H9 (cell line): ENCODE measurements at regions not wholly inside any gene's neighbourhood (a gene's known extent, or its start where the extent isn't known, plus 50 kb on each side); places are given as distances from the start of the nearest gene placed in this dataset.

ENCODE experiments used
- DNase-seq: peaks from one replicate; pipeline ENCODE4 v3.0.0-alpha.2; 2017
- H2AFZ ChIP-seq: one replicate; pipeline ENCODE4 v1.6.1; 2013; ENCODE audit warnings: mild to moderate bottlenecking, low read length, control low read depth, moderate library complexity
- H2AK5ac ChIP-seq: 2 replicates; pipeline ENCODE4 v1.6.1; 2013; ENCODE audit warnings: low read length, control low read depth, mixed read lengths; ENCODE audit not compliant: insufficient read length
- H2BK120ac ChIP-seq: one replicate; pipeline ENCODE4 v1.6.1; 2013; ENCODE audit warnings: low read depth, mild to moderate bottlenecking, low read length, control low read depth, inconsistent platforms; ENCODE audit not compliant: poor library complexity, severe bottlenecking
- H2BK12ac ChIP-seq: 2 replicates; pipeline ENCODE4 v1.6.1; 2013; ENCODE audit warnings: low read length, control low read depth, mixed read lengths, low read depth; ENCODE audit not compliant: insufficient read length
- H2BK15ac ChIP-seq: 2 replicates; pipeline ENCODE4 v1.6.1; 2013; ENCODE audit warnings: low read depth, low read length, control low read depth
- H2BK20ac ChIP-seq: one replicate; pipeline ENCODE4 v1.6.1; 2013; ENCODE audit warnings: low read depth, mild to moderate bottlenecking, low read length, control low read depth, inconsistent platforms; ENCODE audit not compliant: poor library complexity, severe bottlenecking
- H2BK5ac ChIP-seq: 2 replicates; pipeline ENCODE4 v1.6.1; 2013; ENCODE audit warnings: low read length, control low read depth, mixed read lengths; ENCODE audit not compliant: insufficient read length
- H3K14ac ChIP-seq: 2 replicates; pipeline ENCODE4 v1.6.1; 2013; ENCODE audit warnings: low read length, control low read depth; ENCODE audit not compliant: insufficient read depth
- H3K18ac ChIP-seq: 2 replicates; pipeline ENCODE4 v1.6.1; 2013; ENCODE audit warnings: low read depth, mild to moderate bottlenecking, mixed read lengths, low read length, control low read depth; ENCODE audit not compliant: insufficient read length
- H3K23ac ChIP-seq: 2 replicates; pipeline ENCODE4 v1.6.1; 2013; ENCODE audit warnings: low read length, control low read depth, mixed read lengths, low read depth; ENCODE audit not compliant: insufficient read length
- H3K23me2 ChIP-seq: 2 replicates; pipeline ENCODE4 v1.6.1; 2013; ENCODE audit warnings: low read depth, mild to moderate bottlenecking, mixed read lengths, low read length, control low read depth; ENCODE audit not compliant: insufficient read length, poor library complexity, severe bottlenecking
- H3K27ac ChIP-seq: 2 replicates; pipeline ENCODE4 v1.5.1; 2013; ENCODE audit warnings: low read length, control low read depth, mixed read lengths, low read depth; ENCODE audit not compliant: insufficient read length
- H3K27me3 ChIP-seq: 2 replicates; pipeline ENCODE4 v1.6.1; 2013; ENCODE audit warnings: low read length, control low read depth, inconsistent platforms; ENCODE audit not compliant: insufficient read depth
- H3K4ac ChIP-seq: 2 replicates; pipeline ENCODE4 v1.6.1; 2013; ENCODE audit warnings: low read depth, mild to moderate bottlenecking, control low read depth, inconsistent platforms, low read length, moderate library complexity
- H3K4me1 ChIP-seq: 2 replicates; pipeline ENCODE4 v1.6.1; 2013; ENCODE audit warnings: low read length, control low read depth, inconsistent platforms; ENCODE audit not compliant: insufficient read depth
- H3K4me2 ChIP-seq: 2 replicates; pipeline ENCODE4 v1.6.1; 2013; ENCODE audit warnings: low read length, control low read depth, mixed read lengths; ENCODE audit not compliant: insufficient read length, insufficient read depth
- H3K56ac ChIP-seq: 2 replicates; pipeline ENCODE4 v1.6.1; 2013; ENCODE audit warnings: low read depth, mild to moderate bottlenecking, mixed read lengths, low read length, control low read depth; ENCODE audit not compliant: insufficient read length
- H3K79me1 ChIP-seq: 2 replicates; pipeline ENCODE4 v1.6.1; 2013; ENCODE audit warnings: low read depth, mild to moderate bottlenecking, moderate library complexity, low read length, control low read depth, inconsistent platforms; ENCODE audit not compliant: insufficient read depth, poor library complexity, severe bottlenecking
- H3K79me2 ChIP-seq: 2 replicates; pipeline ENCODE4 v1.6.1; 2013; ENCODE audit warnings: low read length, control low read depth, inconsistent platforms; ENCODE audit not compliant: insufficient read depth
- H3K9ac ChIP-seq: 2 replicates; pipeline ENCODE4 v1.6.1; 2013; ENCODE audit warnings: low read length, control low read depth, mixed read lengths; ENCODE audit not compliant: insufficient read length; ENCODE audit errors: extremely low read depth
- H3K9me3 ChIP-seq: one replicate; pipeline ENCODE4 v1.6.1; 2013; ENCODE audit warnings: low read depth, low read length, inconsistent platforms; ENCODE audit not compliant: control insufficient read depth
- H3T11ph ChIP-seq: one replicate; pipeline ENCODE4 v1.6.1; 2013; ENCODE audit warnings: mild to moderate bottlenecking, low read length, control low read depth, inconsistent platforms
- H4K20me1 ChIP-seq: one replicate; pipeline ENCODE4 v1.6.1; 2013; ENCODE audit not compliant: control insufficient read depth, insufficient read length, insufficient read depth
- H4K5ac ChIP-seq: 2 replicates; pipeline ENCODE4 v1.6.1; 2013; ENCODE audit warnings: low read depth, mild to moderate bottlenecking, mixed read lengths, low read length, control low read depth; ENCODE audit not compliant: insufficient read length
- H4K8ac ChIP-seq: replicated peaks from 2 replicates; pipeline ENCODE4 v1.6.1; 2013; ENCODE audit warnings: low read length, control low read depth, mixed read lengths, low read depth; ENCODE audit not compliant: insufficient read length
- H4K91ac ChIP-seq: 2 replicates; pipeline ENCODE4 v1.6.1; 2013; ENCODE audit warnings: low read depth, mild to moderate bottlenecking, moderate library complexity, mixed read lengths, low read length, control low read depth; ENCODE audit not compliant: insufficient read length
- H3K27ac Mint-ChIP-seq, 3 experiments: 2 replicates in 2 of 3; 3 replicates in 1 of 3; pipeline ENCODE4 v1.8.0; 2020 to 2021; ENCODE audit warnings: mixed read lengths in 3 of 3, mild to moderate bottlenecking in 1 of 3, moderate library complexity in 1 of 3
- H3K27me3 Mint-ChIP-seq: 2 replicates; pipeline ENCODE4 v1.8.0; 2021; ENCODE audit warnings: low read depth, mild to moderate bottlenecking, moderate library complexity, mixed read lengths
- H3K36me3 Mint-ChIP-seq, 3 experiments: 2 replicates in 2 of 3; 3 replicates in 1 of 3; pipeline ENCODE4 v1.8.0; 2020 to 2021; ENCODE audit warnings: low read depth in 3 of 3, mixed read lengths in 3 of 3; ENCODE audit not compliant: insufficient read depth in 1 of 3
- H3K4me1 Mint-ChIP-seq, 2 experiments: 2 replicates each; pipeline ENCODE4 v1.8.0; 2020; ENCODE audit warnings: mixed read lengths in 2 of 2
- H3K4me3 Mint-ChIP-seq, 2 experiments: 2 replicates in 1 of 2; 3 replicates in 1 of 2; pipeline ENCODE4 v1.8.0; 2020 to 2021; ENCODE audit warnings: mild to moderate bottlenecking in 2 of 2, mixed read lengths in 2 of 2, moderate library complexity in 1 of 2
- H3K9me3 Mint-ChIP-seq, 2 experiments: 2 replicates in 1 of 2; 3 replicates in 1 of 2; pipeline ENCODE4 v1.8.0; 2020; ENCODE audit warnings: mild to moderate bottlenecking in 2 of 2, mixed read lengths in 2 of 2, moderate library complexity in 1 of 2
- WGBS: extraction: QIAGEN DNeasy Blood & Tissue Kit; methylation state at CpG from one replicate; pipeline ENCODE4 v1.1.7; 2013; ENCODE audit warnings: missing lambda C conversion rate, low lambda C conversion rate, mixed read lengths; ENCODE audit not compliant: insufficient read length; ENCODE audit errors: extremely low coverage; 5-methylcytosine and 5-hydroxymethylcytosine counted together
- TF ChIP-seq, protein P1 (sequence below): fragments of 200-600 bp; sonication (generic); conservative IDR thresholded peaks from 3 replicates; pipeline ENCODE4 v1.8.0; 2021; ENCODE audit warnings: antibody characterized with exemption, mild to moderate bottlenecking

DNA sequence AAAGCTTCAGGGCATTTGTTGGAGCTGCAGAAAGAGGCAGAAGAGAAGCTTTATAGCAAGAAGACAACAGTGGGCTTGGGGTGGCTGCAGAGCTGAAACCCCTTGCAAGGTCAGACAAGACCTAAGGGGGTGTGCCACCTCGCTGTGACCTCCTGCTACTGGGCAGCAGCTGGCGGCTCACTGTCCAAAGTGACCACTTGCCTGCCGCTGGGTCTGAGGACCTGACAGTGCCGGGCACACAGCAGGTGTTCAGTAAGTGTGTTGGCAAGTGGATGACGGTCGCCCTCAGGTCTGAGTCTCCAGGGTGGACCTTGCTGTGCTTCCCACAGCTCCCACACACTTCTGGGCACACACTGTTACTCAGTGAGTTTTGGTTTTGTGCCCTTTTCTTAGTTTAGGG is 336.5 kb downstream of the C16orf95 start:
- Histone ChIP-seq H3K56ac (no peak overlapping the region), H4K5ac (no peak overlapping the region), H3K18ac (no peak overlapping the region), H3K14ac (no peak overlapping the region), H2BK120ac (no peak overlapping the region), H2BK15ac (no peak overlapping the region), H4K91ac (no peak overlapping the region), H3K79me2 (no peaks in the 10 kb centered on the region), H3K9ac (no peak overlapping the region), H3K27me3 (no peaks in the 10 kb centered on the region), H3K4ac (no peak overlapping the region), H3K79me1 (no peaks in the 10 kb centered on the region), H3K23me2 (no peaks in the 10 kb centered on the region), H2BK20ac (no peak overlapping the region), H2BK5ac (no peak overlapping the region), H3K4me1 (peaks cover 4% of the 10 kb centered on the region; the same call in 1 of the 2 replicates), H2BK12ac (no peak overlapping the region), H4K8ac (no peak overlapping the region), H2AFZ (no peak overlapping the region), H3T11ph (no peak overlapping the region), H2AK5ac (no peak overlapping the region), H3K23ac (no peak overlapping the region), H3K27ac (no peak overlapping the region), H3K4me2 (no peak overlapping the region), H3K9me3 (no peaks in the 10 kb centered on the region), H4K20me1 (no peaks in the 10 kb centered on the region)
- H3K4me3 Mint-ChIP-seq = no peak overlapping the region
- H3K4me1 Mint-ChIP-seq = peaks cover 9 to 16% of the 10 kb centered on the region in 2 experiments
- no peak for DNase-seq
- H3K9me3 Mint-ChIP-seq = no peaks in the 10 kb centered on the region
- H3K27me3 Mint-ChIP-seq = peaks cover 9% of the 10 kb centered on the region
- WGBS = no CpG with 5 or more reads among the region's 6 CpGs
- TF ChIP-seq, protein P1, sequence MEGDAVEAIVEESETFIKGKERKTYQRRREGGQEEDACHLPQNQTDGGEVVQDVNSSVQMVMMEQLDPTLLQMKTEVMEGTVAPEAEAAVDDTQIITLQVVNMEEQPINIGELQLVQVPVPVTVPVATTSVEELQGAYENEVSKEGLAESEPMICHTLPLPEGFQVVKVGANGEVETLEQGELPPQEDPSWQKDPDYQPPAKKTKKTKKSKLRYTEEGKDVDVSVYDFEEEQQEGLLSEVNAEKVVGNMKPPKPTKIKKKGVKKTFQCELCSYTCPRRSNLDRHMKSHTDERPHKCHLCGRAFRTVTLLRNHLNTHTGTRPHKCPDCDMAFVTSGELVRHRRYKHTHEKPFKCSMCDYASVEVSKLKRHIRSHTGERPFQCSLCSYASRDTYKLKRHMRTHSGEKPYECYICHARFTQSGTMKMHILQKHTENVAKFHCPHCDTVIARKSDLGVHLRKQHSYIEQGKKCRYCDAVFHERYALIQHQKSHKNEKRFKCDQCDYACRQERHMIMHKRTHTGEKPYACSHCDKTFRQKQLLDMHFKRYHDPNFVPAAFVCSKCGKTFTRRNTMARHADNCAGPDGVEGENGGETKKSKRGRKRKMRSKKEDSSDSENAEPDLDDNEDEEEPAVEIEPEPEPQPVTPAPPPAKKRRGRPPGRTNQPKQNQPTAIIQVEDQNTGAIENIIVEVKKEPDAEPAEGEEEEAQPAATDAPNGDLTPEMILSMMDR = no peak
- H3K27ac Mint-ChIP-seq = no peak overlapping the region
- H3K36me3 Mint-ChIP-seq = no peaks in the 10 kb centered on the region
